GM21717 (cell line): ENCODE measurements at regions not wholly inside any gene's neighbourhood (a gene's known extent, or its start where the extent isn't known, plus 50 kb on each side); places are given as distances from the start of the nearest gene placed in this dataset.
"Not testable (repeated sequence)": the region's sequence is repeated elsewhere in the genome, so short reads cannot be mapped to it uniquely, and the experiment has no call there.

Source experiments
- ATAC-seq: cut with Tn5 transposase; IDR thresholded peaks from one replicate; pipeline ENCODE4 v1.9.1; 2021; ENCODE audit warnings: mild to moderate bottlenecking, moderate library complexity; ENCODE audit not compliant: unreplicated experiment

DNA sequence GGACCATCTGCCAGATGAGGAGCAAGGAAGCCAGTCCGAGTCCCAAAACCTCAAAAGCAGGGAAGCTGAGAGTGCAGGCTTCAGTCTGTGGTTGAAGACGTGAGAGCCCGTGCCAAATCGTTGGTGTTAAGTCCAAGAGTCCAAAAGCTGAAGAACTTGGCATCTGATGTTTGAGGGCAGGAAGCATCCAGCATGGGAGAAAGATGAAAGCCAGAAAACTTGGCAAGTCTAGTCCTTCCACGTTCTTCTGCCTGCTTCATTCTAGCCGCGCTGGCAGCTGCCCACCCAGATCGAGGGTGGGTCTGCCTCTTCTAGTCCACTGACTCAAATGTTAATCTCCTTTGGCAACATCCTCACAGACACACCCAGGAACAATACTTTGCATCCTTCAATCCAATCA, 293.8 kb downstream of the RDH14 start:
- not testable (repeated sequence) for ATAC-seq

- no peak for ATAC-seq
Observed at GRCh38 chr2:18265614-18266586, 294.6 kb downstream of the RDH14 start.

DNA sequence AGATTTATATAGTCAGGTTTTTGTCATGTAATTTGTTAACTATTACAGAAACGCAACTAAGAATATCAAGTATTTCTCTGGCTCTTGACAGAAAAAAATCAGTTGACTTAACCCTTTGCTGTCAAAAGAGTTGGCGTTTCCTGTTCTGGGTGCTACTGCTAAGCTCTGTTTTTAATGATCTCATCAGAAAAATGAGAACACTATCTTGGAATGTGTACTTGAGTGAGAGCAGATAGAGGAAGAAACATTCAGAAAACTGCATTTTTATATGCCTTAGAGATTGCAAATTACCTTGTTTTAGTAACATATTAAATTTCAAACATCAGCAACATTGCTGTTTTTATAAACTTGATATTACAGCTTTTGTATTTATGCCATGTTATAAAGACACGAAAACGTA, 297.9 kb downstream of the RDH14 start:
- ATAC-seq, result no peak

DNA sequence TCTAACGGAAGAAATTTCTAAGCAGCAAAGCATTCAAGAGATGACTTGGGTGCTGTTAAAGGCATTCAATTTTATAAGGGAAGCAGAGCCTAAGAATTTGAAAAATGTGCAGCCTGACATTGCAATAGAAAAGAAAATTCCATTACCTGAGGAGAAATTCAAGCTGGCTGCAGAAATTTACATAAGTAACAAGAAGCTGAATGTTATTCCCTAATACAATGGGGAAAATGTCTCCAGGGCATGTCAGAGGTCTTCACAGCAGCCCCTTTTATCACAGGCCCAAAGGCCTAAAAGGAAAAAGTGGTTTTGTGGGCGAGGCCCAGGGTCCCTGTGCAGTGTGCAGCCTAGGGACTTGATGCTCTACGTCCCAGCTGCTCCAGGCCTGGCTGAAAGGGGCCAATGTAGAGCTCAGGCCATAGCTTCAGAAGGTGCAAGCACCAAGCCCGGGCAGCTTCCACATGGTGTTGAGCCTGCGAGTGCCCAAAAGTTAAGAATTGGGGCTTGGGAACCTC, 306.7 kb downstream of the RDH14 start:
- no peak for ATAC-seq

DNA sequence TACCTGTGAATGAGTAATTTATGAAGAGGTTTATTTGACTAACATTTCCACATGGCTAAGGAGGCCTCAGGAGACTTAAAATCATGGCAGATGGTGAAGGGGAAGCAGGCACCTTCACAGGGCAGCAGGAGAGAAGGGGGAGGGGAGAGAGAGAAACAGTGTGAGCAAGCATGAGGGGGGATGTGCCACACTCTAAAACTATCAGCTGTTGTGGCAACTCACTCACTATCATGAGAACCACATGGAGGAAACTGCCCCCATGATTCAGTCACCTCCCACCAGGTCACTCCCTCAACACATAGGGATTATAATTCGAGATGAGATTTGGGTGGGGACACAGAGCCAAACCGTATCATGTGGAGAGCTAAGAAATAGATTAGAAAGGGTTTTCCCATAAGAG, 309.0 kb downstream of the RDH14 start:
- ATAC-seq, result no peak

GRCh38 chr2:18247282-18248110, 313.0 kb downstream of the RDH14 start:
- ATAC-seq, result no peak

DNA sequence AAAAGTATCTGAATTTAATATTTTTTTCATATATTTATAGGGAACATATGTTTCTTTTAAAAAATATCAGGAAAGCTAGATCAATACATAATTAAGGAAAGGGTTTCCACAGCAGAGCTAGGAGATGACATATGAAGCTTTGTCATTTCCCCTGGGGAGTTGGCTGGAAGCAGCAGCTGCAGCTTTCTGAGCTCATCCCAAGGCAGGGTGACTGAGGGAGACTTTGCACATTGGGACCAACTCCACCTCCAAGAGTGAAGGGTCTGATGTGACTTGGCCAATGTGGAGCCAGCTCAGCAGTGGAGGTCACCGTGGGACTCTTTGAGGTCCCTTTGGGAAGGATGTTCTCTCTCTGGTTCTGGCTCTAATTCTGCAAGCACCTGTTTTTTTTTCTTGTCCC, 315.1 kb downstream of the RDH14 start:
- ATAC-seq, result no peak

DNA sequence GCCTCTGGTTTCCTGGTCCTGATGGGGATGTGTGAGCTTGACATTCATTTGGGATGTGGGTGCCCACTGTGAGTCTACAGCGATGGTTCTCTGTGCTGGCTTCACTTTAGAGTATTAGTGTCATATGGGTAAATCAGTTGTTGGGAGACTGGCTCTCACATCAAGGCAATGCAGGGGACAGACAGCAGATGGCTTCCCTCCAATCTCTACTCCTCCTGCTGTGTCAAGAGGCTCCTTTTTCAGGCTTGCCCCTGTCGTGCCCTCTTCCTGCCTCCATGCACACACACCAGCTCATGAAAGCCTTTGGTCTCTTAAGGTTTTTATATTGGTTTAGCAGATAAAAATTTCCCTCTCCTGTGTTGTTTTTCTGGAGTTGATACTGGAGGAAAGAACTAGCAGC, 315.6 kb downstream of the RDH14 start:
- ATAC-seq, result no peak

GRCh38 chr2:18243816-18244215, 316.6 kb downstream of the RDH14 start:
- ATAC-seq, result no peak

DNA sequence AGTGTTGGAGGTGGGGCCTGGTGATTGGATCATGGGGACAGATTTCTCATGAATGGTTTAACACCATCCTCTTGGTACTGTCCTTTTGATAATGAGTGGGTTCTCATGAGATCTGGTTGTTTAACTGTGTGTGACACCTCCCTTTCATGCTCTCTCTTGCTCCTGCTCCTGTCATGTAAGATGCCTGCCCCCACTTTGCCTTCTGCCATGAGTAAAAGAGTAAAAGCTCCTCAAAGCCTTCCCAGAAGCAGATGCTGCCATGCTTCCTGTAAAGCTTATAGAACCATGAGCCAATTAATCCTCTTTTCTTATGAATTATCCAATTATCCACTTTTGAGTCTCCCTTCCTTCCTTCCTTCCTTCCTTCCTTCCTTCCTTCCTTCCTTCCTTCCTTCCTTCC, 317.7 kb downstream of the RDH14 start:
- ATAC-seq, result no peak

DNA sequence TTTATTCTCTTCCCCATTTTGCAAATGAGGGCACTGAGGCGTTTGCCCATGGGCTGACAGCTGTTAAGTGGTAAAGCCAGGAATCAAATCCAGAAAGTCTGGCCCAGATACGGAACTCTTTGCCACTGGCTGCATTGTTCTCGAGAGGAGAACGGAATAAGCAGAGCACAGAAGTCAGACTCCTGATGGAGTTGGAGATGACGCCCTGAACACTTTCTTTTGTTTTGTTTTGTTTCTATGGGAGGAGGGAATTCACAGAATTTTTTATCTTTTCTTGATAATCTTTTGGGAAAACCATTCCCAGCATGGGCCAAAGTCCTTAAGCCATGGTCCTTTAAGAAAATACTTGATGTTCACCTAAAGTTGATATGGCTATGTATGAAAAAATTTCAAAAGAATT, 322.2 kb downstream of the RDH14 start:
- no peak for ATAC-seq

DNA sequence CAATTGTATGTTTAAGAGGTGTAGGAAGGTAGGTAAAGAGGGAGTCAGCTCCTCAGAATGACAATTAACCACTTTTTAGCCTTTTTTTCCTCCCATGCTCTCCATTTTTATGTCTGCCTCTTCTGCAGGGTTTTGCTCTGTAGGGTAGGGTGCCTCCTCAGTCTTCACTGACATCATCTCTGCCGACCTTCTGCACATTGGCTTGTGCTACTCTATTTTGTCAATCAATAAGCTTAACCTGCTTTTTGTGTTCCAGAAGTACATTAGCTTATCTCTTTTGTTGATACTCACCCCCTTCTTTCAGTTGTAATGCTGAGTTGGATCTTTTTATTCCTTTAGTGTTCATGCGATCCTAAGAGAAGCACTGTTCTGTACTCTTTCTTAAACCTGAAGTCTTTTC, 323.2 kb downstream of the RDH14 start:
- ATAC-seq, result no peak

- no peak for ATAC-seq
Observed at GRCh38 chr2:18232731-18233438, 327.6 kb downstream of the RDH14 start.

DNA sequence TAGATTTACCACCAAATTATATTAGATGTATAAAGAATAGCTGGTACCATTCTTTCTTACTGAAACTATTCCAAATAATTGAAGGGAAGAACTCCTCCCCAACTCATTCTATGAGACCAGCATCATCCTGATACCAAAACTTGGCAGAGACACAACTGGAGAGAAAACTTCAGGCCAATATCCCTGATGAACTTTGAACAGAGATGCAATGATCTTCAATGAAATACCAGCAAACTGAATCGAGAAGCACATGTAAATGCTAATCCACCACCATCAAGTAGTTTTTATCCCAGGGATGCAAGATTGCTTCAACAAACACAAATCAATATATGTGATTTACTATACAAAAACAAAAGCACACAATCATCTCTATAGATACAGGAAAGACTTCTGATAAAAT, 329.8 kb downstream of the RDH14 start:
- no peak for ATAC-seq

GRCh38 chr2:18219676-18220075, 340.8 kb downstream of the RDH14 start:
- no peak for ATAC-seq

DNA sequence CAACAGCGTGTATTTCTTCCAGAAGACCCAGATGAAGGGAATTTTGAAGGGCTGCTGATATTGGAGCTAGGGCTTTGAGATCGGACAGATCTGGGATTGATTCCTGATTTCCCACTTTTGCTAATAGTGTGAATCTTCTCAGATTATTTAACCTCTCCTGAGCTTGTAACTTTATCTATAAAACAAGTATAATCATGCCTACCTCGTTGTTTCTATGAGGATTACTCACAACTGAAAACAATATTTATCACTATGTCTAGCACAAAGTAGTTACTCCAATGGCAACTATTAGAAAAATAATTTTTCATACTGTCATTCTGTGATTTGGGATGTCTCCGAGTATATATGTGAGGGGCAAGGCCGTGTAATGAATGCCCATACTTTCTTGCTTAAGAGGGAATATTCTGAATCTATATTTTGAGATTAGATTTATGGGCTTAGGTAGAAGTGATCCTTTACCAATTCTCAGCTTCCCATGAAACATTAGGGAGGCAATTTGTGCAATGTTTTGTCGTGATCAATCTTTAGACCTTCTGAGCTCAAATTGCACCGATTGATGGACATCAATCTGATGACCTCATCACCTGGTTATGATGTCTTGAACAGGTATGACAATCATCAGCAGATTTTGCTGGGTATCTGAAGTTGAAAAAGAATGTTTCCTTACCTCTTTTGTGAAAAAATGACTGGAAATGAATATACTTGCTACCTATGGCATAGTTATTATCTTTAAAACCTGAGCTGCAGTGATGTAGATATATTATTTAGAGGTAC, 339.9 kb downstream of the KCNS3 start:
- no peak for ATAC-seq

GRCh38 chr2:18214936-18215335, 336.5 kb downstream of the KCNS3 start:
- ATAC-seq, result no peak

DNA sequence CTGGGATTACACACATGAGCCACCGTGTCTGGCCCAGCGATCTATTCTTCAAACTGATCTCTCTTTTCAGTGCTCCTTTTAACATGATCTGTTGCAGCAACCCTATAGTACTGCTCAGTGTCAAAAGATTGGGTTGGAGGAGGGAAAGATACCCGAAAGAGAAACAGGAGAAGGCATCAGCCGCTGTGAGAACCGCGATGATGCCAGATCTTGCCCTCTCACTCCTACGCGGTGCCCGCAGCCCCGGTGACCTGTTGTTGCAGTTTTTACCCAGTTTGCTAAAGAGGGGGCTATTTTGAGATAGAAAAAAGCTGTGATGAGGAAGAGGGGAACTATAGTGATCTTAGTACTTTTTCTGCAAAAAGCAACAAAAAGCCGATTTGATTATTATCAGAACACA, 335.5 kb downstream of the KCNS3 start:
- no peak for ATAC-seq

DNA sequence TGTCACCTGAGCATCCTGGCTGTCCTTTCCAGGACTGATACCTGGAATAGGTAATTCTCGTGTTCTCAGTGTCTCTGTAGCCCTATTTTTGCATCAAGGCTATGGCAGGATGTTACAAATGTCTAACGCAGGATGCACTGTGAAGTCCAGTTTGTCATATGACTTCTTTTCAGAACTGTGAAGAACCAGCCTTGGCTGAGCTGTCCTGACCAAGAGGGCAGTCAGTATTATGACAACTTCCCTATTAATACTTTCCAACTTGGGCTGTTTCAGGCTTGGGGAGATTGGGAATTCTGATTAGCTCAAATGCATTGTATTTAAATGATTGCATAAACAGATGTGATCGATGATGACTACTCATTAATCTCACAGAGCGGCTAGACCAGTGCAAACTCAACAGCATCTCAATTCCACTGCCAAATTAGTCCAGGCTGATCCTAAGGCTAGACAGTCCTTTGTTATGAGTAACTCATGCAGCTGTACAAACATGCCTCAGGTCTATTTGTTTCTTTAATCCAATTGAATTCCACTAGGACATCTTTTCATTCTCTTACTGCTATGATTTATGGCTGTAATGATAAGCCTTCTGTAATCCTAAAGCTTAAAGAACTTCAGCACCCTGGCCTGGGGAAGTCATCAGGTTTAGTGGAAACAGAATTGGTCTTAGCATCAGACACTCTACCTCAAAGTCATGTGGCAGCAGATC, 331.6 kb downstream of the KCNS3 start:
- no peak for ATAC-seq

DNA sequence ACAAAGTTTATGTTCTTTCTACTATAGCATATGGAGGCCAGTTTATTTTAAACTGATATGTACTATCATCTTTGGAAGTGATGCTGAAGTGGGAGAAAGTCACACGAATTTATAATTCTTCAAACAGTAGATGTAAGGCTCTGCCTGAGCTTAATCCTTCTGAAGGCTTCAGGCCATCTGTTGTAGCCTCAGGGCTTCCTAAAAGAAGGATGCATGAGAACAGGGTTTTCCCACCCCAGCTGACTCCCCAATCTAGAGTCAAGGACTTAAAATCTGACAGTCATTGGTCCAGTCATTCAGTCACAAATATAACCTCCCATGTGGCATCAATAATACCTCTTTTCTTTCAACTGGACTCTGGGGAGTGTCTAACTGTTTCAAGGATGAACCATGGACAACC, 330.5 kb downstream of the KCNS3 start:
- ATAC-seq, result no peak
